ENCODE measurements at regions not wholly inside any gene's neighbourhood (a gene's known extent, or its start where the extent isn't known, plus 50 kb on each side); places are given as distances from the start of the nearest gene placed in this dataset.
"Not testable (repeated sequence)": the region's sequence is repeated elsewhere in the genome, so short reads cannot be mapped to it uniquely, and the experiment has no call there.

GRCh38 chr2:82182270-82182669, 1877.7 kb upstream of the LRRTM1 start:
- TF ChIP-seq CTCF (IDR thresholded peaks at IDR 0.05; ENCODE audit: low read depth, low read length, missing control alignments) = no peak
- DNase-seq (ENCODE audit: low read depth) = no peak
- no peak overlapping the region for H3K4me3 ChIP-seq (ENCODE audit: low read depth, low read length)

GRCh38 chr2:82175210-82175609, 1870.7 kb upstream of the LRRTM1 start:
- not testable (repeated sequence) for DNase-seq (ENCODE audit: low read depth)

GRCh38 chr2:82172483-82172882, 1867.9 kb upstream of the LRRTM1 start:
- TF ChIP-seq CTCF (IDR thresholded peaks at IDR 0.05; ENCODE audit: low read depth, low read length, missing control alignments) = no peak
- no peak for DNase-seq (ENCODE audit: low read depth)
- H3K4me3 ChIP-seq (ENCODE audit: low read depth, low read length) = no peak overlapping the region

More at GRCh38 chr2:82175210-82175609, 1870.7 kb upstream of the LRRTM1 start:
- not testable (repeated sequence) for H3K4me3 ChIP-seq (ENCODE audit: low read depth, low read length)

- DNase-seq (ENCODE audit: low read depth) = no peak
- TF ChIP-seq CTCF (IDR thresholded peaks at IDR 0.05; ENCODE audit: low read depth, low read length, missing control alignments) = no peak
- H3K4me3 ChIP-seq (ENCODE audit: low read depth, low read length) = no peak overlapping the region
These were observed 1864.8 kb upstream of the LRRTM1 start for GRCh38 chr2:82169379-82169778.

- H3K4me3 ChIP-seq (ENCODE audit: low read depth, low read length) = no peak overlapping the region
- no peak for DNase-seq (ENCODE audit: low read depth)
- TF ChIP-seq CTCF (IDR thresholded peaks at IDR 0.05; ENCODE audit: low read depth, low read length, missing control alignments) = no peak
These were observed 1860.8 kb upstream of the LRRTM1 start for GRCh38 chr2:82165377-82165776.

GRCh38 chr2:82158150-82158549, 1853.6 kb upstream of the LRRTM1 start:
- no peak for DNase-seq (ENCODE audit: low read depth)
- H3K4me3 ChIP-seq (ENCODE audit: low read depth, low read length) = no peak overlapping the region
- TF ChIP-seq CTCF (IDR thresholded peaks at IDR 0.05; ENCODE audit: low read depth, low read length, missing control alignments) = no peak

- DNase-seq (ENCODE audit: low read depth) = no peak
- TF ChIP-seq CTCF (IDR thresholded peaks at IDR 0.05; ENCODE audit: low read depth, low read length, missing control alignments) = no peak
- H3K4me3 ChIP-seq (ENCODE audit: low read depth, low read length) = no peak overlapping the region
These were observed 1850.9 kb upstream of the LRRTM1 start for GRCh38 chr2:82155469-82155868.

GRCh38 chr2:82143343-82143742, 1838.8 kb upstream of the LRRTM1 start:
- no peak overlapping the region for H3K4me3 ChIP-seq (ENCODE audit: low read depth, low read length)
- TF ChIP-seq CTCF (IDR thresholded peaks at IDR 0.05; ENCODE audit: low read depth, low read length, missing control alignments) = no peak
- DNase-seq (ENCODE audit: low read depth) = no peak
